PFSK-1 (cell line): ENCODE measurements at regions not wholly inside any gene's neighbourhood (a gene's known extent, or its start where the extent isn't known, plus 50 kb on each side); places are given as distances from the start of the nearest gene placed in this dataset.
A peak's percentile ranks its signal among the peaks of the same experiment; 100 is the strongest.

Source experiments
- FOXP2 ChIP-seq: optimal IDR thresholded peaks from 2 replicates; pipeline ENCODE3; 2011; ENCODE audit warnings: borderline replicate concordance, control low read depth, inconsistent platforms; ENCODE audit not compliant: insufficient read depth; ENCODE audit errors: extremely low read length, extremely low read depth
- POLR2AphosphoS5 ChIP-seq: IDR thresholded peaks from 2 replicates; pipeline ENCODE4 v1.6.1; 2012; ENCODE audit warnings: low read depth, mild to moderate bottlenecking, control low read depth, low read length, moderate library complexity
- SIN3A ChIP-seq: IDR thresholded peaks from 2 replicates; pipeline ENCODE4 v1.6.1; 2012; ENCODE audit warnings: mild to moderate bottlenecking, low read length, moderate library complexity, borderline replicate concordance; ENCODE audit not compliant: insufficient read depth
- TAF1 ChIP-seq: IDR thresholded peaks from 2 replicates; pipeline ENCODE4 v1.6.1; 2012; ENCODE audit warnings: low read length, control low read depth, borderline replicate concordance; ENCODE audit not compliant: insufficient read depth
- TF ChIP-seq, protein P1 (sequence below), 2 experiments: IDR thresholded peaks; 2 replicates each; pipeline versions ENCODE4 v1.6.1 to v1.8.0; 2011 to 2012; ENCODE audit warnings: low read depth in 2 of 2, low read length in 2 of 2, control low read depth in 1 of 2, inconsistent platforms in 1 of 2, mild to moderate bottlenecking in 1 of 2, moderate library complexity in 1 of 2; ENCODE audit not compliant: insufficient read depth in 1 of 2

DNA sequence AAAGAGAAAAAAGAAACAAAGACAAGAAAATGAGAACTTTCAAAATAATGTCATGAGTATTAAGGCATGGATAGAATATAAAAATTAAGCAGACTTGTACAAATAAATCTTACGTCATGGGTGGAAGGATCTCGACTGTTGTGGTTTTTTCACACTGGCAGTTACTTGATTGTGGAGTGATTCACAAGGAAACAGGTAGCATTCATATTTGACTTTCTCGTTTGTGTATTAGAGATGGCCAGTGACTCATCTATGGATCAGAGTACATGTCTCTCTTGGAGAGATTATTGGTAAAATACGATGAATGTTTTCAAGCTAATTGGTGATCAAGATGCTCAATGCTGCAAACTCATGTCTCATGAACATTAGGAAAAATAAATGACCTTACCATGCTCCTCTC, 564.3 kb downstream of the GATA3 start:
- TF ChIP-seq POLR2AphosphoS5 (no peak), FOXP2 (no peak), TAF1 (no peak), SIN3A (no peak)
- TF ChIP-seq, protein P1, sequence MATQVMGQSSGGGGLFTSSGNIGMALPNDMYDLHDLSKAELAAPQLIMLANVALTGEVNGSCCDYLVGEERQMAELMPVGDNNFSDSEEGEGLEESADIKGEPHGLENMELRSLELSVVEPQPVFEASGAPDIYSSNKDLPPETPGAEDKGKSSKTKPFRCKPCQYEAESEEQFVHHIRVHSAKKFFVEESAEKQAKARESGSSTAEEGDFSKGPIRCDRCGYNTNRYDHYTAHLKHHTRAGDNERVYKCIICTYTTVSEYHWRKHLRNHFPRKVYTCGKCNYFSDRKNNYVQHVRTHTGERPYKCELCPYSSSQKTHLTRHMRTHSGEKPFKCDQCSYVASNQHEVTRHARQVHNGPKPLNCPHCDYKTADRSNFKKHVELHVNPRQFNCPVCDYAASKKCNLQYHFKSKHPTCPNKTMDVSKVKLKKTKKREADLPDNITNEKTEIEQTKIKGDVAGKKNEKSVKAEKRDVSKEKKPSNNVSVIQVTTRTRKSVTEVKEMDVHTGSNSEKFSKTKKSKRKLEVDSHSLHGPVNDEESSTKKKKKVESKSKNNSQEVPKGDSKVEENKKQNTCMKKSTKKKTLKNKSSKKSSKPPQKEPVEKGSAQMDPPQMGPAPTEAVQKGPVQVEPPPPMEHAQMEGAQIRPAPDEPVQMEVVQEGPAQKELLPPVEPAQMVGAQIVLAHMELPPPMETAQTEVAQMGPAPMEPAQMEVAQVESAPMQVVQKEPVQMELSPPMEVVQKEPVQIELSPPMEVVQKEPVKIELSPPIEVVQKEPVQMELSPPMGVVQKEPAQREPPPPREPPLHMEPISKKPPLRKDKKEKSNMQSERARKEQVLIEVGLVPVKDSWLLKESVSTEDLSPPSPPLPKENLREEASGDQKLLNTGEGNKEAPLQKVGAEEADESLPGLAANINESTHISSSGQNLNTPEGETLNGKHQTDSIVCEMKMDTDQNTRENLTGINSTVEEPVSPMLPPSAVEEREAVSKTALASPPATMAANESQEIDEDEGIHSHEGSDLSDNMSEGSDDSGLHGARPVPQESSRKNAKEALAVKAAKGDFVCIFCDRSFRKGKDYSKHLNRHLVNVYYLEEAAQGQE (IDR thresholded peaks at IDR 0.05; ENCODE audit: insufficient read depth in 1 of 2, low read depth in 2 of 2, low read length in 2 of 2): no peak

DNA sequence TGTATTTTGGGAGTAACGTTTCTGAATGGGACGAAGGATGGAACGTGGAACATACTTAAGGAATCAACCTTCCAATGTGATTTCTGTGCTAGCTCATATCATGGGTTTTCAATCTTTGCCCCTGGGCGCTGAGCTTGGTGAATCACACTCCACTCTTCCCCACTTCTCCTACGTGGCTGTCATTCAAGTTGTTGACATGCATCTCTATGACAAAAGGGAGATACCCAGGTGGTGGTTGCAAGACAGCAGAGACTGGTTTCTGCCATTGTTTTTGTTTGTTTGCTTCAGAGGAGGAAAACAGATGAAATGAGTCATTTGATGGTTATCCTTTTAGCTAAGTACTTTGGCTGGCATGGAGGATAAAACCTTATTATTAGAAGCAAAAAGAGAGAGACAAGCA, 573.9 kb downstream of the GATA3 start:
- TF ChIP-seq FOXP2: peak; percentile 79
- no peak for TF ChIP-seq TAF1
- TF ChIP-seq, protein P1 (IDR thresholded peaks at IDR 0.05; ENCODE audit: insufficient read depth in 1 of 2, low read depth in 2 of 2, low read length in 2 of 2): no peak
- TF ChIP-seq POLR2AphosphoS5: no peak

DNA sequence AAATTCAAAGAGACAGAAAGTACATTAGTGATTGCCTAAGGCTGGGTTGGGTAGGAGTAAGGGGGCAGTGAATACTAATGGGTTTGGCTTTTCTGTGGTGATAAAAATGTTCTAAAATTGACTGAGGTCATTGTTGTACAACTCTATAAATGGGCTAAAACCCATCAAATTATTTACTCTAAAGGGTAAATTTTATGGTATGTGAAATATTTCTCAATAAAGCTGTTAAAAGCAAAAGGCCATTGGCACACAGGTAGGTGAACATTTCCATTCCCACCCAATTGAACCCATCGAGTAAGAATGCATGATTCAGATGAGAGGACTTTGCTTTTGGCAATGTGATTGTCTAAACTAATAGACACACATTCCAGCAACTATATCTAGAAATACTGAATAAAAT, 579.4 kb downstream of the GATA3 start:
- no peak for TF ChIP-seq TAF1
- TF ChIP-seq SIN3A: no peak
- no peak for TF ChIP-seq POLR2AphosphoS5
- TF ChIP-seq, protein P1 (IDR thresholded peaks at IDR 0.05; ENCODE audit: insufficient read depth in 1 of 2, low read depth in 2 of 2, low read length in 2 of 2): no peak
- TF ChIP-seq FOXP2: no peak

DNA sequence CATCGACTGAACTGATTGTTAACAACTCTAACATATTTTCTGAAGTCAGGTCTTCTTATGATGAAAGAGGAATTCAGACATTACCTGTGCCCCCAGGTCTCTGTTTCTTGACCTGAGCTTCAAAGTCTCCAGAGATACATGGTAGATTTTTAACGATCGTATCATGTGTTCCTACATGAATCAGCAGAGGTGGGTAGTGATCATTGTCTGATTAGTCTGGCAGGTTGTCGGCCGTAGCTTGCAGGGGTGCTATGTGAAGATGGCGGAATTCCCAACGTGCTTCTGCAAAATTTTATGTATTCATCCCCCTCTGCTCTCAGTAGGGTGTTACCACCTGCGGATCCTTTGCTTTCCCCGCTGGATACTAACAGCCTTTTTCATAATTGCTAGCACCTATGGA, 581.9 kb downstream of the GATA3 start:
- TF ChIP-seq TAF1: no peak
- TF ChIP-seq FOXP2: no peak
- TF ChIP-seq POLR2AphosphoS5: no peak

DNA sequence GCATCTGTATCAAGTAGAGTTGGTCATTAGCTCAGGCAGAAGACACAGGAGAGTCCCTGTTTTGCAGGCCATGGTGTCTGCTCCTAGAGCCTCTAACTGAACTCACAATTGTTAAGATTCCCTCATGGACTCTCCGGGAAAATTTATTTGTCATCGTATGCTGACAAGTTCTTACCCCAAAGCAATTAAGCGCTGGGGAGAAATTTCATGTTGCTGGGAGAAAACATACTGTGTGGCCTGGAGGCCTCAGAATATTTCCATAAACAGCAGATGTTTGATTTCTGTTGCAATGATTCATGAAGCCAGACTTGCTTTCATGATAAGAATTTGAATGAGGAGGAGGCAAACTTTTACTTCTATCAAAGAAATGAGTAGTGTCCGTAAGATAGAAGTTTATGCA, 583.2 kb downstream of the GATA3 start:
- TF ChIP-seq, protein P1 (IDR thresholded peaks at IDR 0.05; ENCODE audit: insufficient read depth in 1 of 2, low read depth in 2 of 2, low read length in 2 of 2): no peak
